HG02678 (cell line): ENCODE measurements at regions not wholly inside any gene's neighbourhood (a gene's known extent, or its start where the extent isn't known, plus 50 kb on each side); places are given as distances from the start of the nearest gene placed in this dataset.
"Not testable (repeated sequence)": the region's sequence is repeated elsewhere in the genome, so short reads cannot be mapped to it uniquely, and the experiment has no call there.

Source experiments
- ATAC-seq: cut with Tn5 transposase; IDR thresholded peaks from one replicate; pipeline ENCODE4 v1.9.1; 2021; ENCODE audit warnings: mild to moderate bottlenecking, moderate library complexity; ENCODE audit not compliant: unreplicated experiment

GRCh38 chr2:146584316-146584715 is 1260.5 kb upstream of the ACVR2A start:
- ATAC-seq = no peak

DNA sequence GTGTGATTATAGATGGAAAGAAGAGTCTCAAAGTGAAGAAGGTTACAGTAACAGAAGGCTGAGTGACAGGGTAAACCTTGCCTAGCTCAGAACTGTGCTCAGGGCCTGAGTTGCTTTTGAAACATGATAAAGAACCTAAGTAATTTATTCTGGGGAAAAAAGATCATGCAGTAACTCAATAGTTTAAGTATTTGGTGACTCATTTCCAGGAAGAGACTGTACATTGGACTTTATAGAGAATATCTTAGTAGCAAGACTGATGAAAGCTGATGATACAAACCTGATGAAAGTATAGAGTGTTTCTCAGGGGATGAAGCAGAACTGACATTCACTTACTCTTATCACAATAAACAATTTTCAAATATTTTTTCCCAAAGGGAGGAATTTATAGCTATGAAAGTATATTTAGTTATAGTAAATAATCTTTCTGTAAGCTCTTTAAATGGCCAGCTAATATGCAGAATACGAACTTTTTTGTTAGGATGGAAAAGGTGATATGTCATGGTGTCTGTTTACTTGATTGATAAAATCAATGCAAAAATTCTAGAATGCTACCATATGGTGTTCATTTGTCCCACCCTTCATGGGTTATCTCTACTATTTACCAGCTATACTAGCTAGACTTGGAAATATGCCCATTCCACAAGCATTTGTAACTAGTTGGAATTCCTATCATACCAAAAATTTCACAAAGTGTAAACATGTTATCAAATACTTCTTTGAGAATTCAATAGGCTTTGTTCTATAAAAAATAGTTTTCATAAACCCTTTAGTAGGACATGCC is 1265.5 kb upstream of the ACVR2A start:
- no peak for ATAC-seq

GRCh38 chr2:146576339-146577111 is 1268.3 kb upstream of the ACVR2A start:
- no peak for ATAC-seq

DNA sequence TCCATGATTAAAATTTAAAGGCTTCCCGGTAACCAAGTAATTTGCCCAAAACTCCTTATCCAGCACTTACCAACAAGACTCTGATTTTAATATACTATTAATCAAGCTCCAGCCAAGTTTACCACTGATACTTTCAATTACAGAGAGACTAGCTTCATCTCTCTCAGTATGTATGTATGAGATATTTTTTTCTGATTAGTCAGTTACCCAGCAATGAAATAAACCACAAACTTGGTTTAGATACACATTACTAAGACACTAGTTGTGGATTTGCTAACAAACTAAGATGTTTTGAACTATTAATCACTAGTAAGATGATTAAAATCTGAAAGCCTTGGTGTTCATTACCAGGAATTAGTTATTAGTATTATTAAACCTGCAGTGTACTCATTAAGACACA is 1272.2 kb upstream of the ACVR2A start:
- ATAC-seq = no peak

DNA sequence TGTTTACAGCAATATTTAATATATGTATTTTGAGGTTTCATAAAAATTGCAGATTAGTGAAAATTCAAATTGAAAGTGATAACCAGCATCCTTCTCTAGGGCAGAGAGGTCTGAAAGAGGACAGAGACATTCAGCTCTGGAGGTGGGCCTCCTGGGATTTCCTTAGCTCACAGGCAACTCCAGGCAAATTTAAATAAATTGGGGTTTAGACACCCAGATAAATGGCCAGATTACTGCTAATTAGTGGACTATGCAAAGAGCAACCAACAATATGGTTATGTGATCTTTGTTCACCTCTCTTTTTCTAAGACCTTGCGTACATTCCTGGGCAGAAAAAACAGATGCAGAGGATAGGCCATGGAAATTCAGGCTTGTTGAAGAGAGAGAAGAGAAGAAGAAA is 1282.8 kb upstream of the ACVR2A start:
- ATAC-seq = no peak

DNA sequence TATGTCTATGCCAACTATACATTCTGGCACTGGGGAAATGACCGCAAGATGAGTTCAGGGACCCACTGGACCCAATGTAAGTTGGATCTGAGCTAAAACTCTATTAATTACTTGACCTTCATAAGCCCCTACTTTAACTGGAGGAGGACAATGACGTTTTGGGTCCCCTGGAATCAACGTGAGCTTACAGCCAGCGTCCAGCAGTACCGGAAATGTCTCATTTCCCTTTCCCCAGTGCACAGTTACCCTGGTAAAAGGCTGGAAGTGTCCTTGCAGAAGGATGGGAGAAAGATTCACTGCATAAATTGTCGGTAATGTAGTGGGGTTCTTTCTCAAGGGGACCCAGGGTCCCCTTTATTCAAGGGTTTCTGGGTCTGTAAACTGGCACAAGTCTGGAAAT is 1297.6 kb upstream of the ACVR2A start:
- ATAC-seq = no peak

GRCh38 chr2:146544701-146545100 is 1300.1 kb upstream of the ACVR2A start:
- ATAC-seq = no peak

GRCh38 chr2:146541896-146542295 is 1302.9 kb upstream of the ACVR2A start:
- ATAC-seq = no peak

DNA sequence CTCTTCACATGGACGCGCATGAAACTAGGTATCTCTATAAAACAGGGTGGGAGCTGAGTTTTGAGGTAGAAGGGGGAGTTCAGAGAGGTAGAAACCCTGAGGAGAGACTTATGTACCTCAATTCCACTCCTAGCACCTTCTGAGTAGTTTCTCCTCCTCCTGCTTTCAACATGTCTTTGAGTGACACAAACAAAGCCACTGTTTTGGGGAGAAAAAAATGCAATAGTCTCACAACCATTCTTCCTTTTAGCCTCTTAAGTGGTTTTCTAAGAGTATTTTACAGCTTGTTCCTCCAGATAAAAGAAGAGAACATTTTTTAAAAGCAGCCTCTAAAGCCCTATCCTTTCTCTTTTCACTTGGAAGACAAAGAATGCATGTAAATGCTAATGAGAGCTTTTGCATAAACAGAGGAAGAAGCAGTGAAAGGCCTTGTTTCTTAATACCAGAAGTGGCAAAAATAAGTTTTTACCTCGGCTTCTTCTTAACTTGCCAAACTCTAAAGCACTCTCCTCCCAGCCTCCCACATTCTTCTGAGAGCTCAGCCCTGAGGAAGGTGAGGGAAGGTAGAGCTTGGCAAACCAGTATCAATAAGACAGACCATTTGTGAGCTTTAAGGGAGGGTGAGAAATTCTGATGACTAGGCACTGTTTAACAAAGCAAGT is 1304.4 kb upstream of the ACVR2A start:
- no peak for ATAC-seq

- ATAC-seq = not testable (repeated sequence)
Measured at GRCh38 chr2:146539739-146540138, 1305.1 kb upstream of the ACVR2A start.

- ATAC-seq = no peak
Measured at GRCh38 chr2:146537477-146537876, 1307.4 kb upstream of the ACVR2A start.

DNA sequence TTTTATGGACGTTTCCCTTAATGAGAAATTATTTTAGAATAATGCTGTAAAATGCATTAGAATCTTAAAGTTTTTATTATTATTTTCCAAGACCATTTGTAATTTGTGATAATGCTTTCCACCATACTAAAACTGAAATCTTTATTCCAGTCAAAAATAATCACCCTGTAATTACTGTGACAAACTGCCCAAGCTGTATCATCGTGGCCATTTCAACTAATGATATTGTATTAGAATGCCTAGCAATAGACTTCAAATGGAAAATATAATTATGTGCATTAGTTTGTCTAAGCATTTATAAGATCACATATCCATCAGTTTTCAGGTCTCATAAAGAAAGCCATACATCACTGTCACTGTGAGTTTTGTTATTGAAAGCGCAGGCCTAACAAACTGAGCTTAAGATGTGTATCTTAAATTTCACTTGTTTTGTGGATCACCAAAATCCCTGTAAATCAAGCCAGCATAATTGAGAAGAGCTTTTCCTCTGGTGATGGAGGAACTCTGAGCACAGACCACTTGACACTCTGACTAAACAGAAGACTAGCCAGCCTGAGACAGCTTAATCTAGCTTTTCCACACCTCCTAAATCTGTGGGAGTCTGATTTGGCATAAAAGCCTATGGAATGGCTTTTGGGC is 1312.2 kb upstream of the ACVR2A start:
- ATAC-seq = no peak

GRCh38 chr2:146532009-146532408 is 1312.8 kb upstream of the ACVR2A start:
- ATAC-seq = no peak

DNA sequence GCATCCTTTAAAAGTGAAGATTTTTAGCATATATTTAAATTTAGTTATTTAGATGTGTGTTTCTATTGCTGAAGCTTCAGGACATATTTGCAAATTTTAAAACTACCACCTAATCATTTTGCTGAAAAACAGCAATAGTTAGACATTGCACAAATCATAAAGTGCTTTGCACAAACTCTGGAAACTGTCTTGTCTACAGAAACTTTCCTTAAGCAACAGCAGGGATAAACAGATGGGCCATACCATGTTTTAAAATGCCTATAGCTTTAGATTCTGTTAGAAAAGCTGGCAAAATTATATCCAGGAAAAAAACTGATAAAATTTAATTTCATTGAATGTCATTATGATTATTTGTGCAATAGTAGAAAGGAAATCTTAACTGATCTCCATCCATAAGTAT is 1313.9 kb upstream of the ACVR2A start:
- ATAC-seq = no peak

DNA sequence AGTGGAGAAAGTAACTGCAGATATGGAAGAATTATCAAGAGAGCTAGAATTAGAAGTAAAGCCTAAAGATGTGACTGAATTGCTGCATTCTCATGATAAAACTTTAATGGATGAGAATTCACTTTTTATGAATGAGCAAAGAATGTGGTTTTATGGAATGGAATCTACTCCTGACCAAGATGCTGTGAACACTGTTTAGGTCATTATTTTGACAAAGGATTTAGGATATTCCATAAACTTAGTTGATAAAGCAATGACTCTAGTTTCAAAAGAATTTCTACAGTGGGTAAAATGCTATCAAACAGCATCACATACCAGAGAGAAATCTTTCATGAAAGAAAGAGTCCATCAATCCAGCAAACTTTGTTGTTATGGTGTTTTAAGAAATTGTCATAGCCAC is 1317.7 kb upstream of the ACVR2A start:
- no peak for ATAC-seq

GRCh38 chr2:146523196-146523595 is 1321.6 kb upstream of the ACVR2A start:
- no peak for ATAC-seq

DNA sequence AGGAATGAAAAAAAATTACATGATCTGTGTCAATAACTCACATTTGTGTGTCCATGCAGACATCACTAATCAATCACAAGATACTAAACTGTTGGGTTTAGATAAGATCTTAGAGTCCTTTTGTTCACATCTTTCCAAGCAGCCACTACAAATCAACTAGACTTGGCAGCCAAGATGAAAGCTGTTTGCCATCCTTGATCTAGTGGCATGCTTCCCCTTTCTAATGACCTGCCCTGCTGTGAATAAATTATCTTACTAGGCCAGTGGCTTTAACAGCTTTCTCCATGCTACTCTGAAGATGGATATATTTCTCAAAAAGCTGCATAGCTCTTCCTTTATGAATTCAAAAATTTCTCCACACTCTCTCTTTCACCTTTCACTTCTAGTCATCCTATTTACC is 1338.0 kb upstream of the ACVR2A start:
- no peak for ATAC-seq

- ATAC-seq = no peak
Measured at GRCh38 chr2:146503366-146503765, 1341.5 kb upstream of the ACVR2A start.

- no peak for ATAC-seq
Measured at GRCh38 chr2:146496248-146496647, 1348.6 kb upstream of the ACVR2A start.

GRCh38 chr2:146489386-146489785 is 1355.4 kb upstream of the ACVR2A start:
- ATAC-seq = no peak

GRCh38 chr2:146481629-146482028 is 1363.2 kb upstream of the ACVR2A start:
- no peak for ATAC-seq
